SK-N-SH (cell line): ENCODE measurements at regions not wholly inside any gene's neighbourhood (a gene's known extent, or its start where the extent isn't known, plus 50 kb on each side); places are given as distances from the start of the nearest gene placed in this dataset.

Experiments
- CTCF ChIA-PET: fragments of 300-600, 350-600 bp; formaldehyde crosslinking; extraction: SDS; loops from one replicate; lab custom pipeline; 2021; lab: Yijun Ruan, JAX
- POLR2A ChIA-PET: fragments of 350-600 bp; sonication (Branson Sonifier 250); formaldehyde crosslinking; extraction: SDS; loops from one replicate; lab custom pipeline; 2020; ENCODE audit warnings: antibody characterized with exemption, inconsistent platforms; lab: Yijun Ruan, JAX
- DNase-seq: peaks from one replicate; pipeline ENCODE4 v3.0.0; 2012
- H2AFZ ChIP-seq: fragments of 200-600 bp; sonication (generic); 2 replicates; pipeline ENCODE4 v1.8.1; 2016; ENCODE audit warnings: antibody characterized with exemption, mild to moderate bottlenecking, low read depth
- H3F3A ChIP-seq: fragments of 200-600 bp; sonication (generic); replicated peaks from 2 replicates; pipeline ENCODE3; 2016; ENCODE audit warnings: antibody characterized with exemption, mild to moderate bottlenecking; ENCODE audit not compliant: insufficient read depth
- H3K27ac ChIP-seq, 2 experiments: fragments of 200-500 bp in 1 of 2; fragments of 200-600 bp in 1 of 2; sonication (Bioruptor generic) in 1 of 2; sonication (generic), shearing (Covaris generic) in 1 of 2; 2 replicates each; pipeline versions ENCODE4 v1.5.1 to v1.6.1; 2014 to 2016; ENCODE audit warnings: low read depth in 2 of 2, inconsistent platforms in 1 of 2, low read length in 1 of 2, mild to moderate bottlenecking in 1 of 2, mixed read lengths in 1 of 2
- H3K27me3 ChIP-seq: fragments of 200-600 bp; sonication (generic), shearing (Covaris generic); 2 replicates; pipeline ENCODE4 v1.6.1; 2016; ENCODE audit warnings: mixed run types; ENCODE audit not compliant: insufficient read depth
- H3K36me3 ChIP-seq, 2 experiments: fragments of 200-500 bp in 1 of 2; fragments of 200-600 bp in 1 of 2; sonication (Bioruptor generic) in 1 of 2; sonication (generic) in 1 of 2; replicated peaks in 1 of 2; 2 replicates each; pipeline versions ENCODE3 to v1.5.1; 2014 to 2016; ENCODE audit warnings: low read length in 1 of 2, mild to moderate bottlenecking in 1 of 2; ENCODE audit not compliant: insufficient read depth in 2 of 2, control insufficient read depth in 1 of 2
- H3K4me1 ChIP-seq, 2 experiments: fragments of 200-500 bp in 1 of 2; fragments of 200-600 bp in 1 of 2; sonication (Bioruptor generic) in 1 of 2; sonication (generic), shearing (Covaris generic) in 1 of 2; 2 replicates each; pipeline versions ENCODE4 v1.5.1 to v1.6.1; 2014 to 2016; ENCODE audit warnings: low read depth in 1 of 2, low read length in 1 of 2, mixed run types in 1 of 2; ENCODE audit not compliant: insufficient read depth in 2 of 2, control insufficient read depth in 1 of 2
- H3K4me2 ChIP-seq: fragments of 200-600 bp; sonication (generic), shearing (Covaris generic); 2 replicates; pipeline ENCODE4 v1.6.1; 2017; ENCODE audit warnings: mixed run types
- H3K4me3 ChIP-seq, 2 experiments: fragments of 200-500 bp in 1 of 2; fragments of 200-600 bp in 1 of 2; sonication (Bioruptor generic) in 1 of 2; sonication (generic), shearing (Covaris generic) in 1 of 2; 2 replicates each; pipeline versions ENCODE4 v1.5.1 to v1.8.1; 2014 to 2016; ENCODE audit warnings: low read depth in 2 of 2, inconsistent platforms in 1 of 2, low read length in 1 of 2, mild to moderate bottlenecking in 1 of 2, mixed read lengths in 1 of 2, moderate library complexity in 1 of 2
- H3K79me2 ChIP-seq: fragments of 200-600 bp; sonication (generic); 2 replicates; pipeline ENCODE4 v1.8.1; 2017; ENCODE audit warnings: mild to moderate bottlenecking; ENCODE audit not compliant: insufficient read depth
- H3K9ac ChIP-seq: fragments of 200-600 bp; sonication (generic); 2 replicates; pipeline ENCODE4 v1.6.1; 2017; ENCODE audit warnings: mixed run types
- H3K9me2 ChIP-seq: fragments of 200-600 bp; sonication (generic); 2 replicates; pipeline ENCODE4 v1.6.1; 2017; ENCODE audit warnings: mixed run types
- H3K9me3 ChIP-seq: fragments of 200-600 bp; sonication (generic); 2 replicates; pipeline ENCODE4 v1.6.1; 2017; ENCODE audit warnings: mixed run types, mild to moderate bottlenecking, moderate library complexity
- H4K20me1 ChIP-seq: fragments of 200-600 bp; sonication (generic); 2 replicates; pipeline ENCODE4 v1.6.1; 2017; ENCODE audit warnings: mild to moderate bottlenecking, mixed run types; ENCODE audit not compliant: insufficient read depth
- FOXJ3 ChIP-seq: sonication (generic); formaldehyde crosslinking; IDR thresholded peaks from 2 replicates; pipeline ENCODE4 v1.5.1; 2020; ENCODE audit warnings: mild to moderate bottlenecking, missing genetic modification reagents
- JUND ChIP-seq: IDR thresholded peaks from 2 replicates; pipeline ENCODE4 v1.4.0; 2012
- POLR2AphosphoS5 ChIP-seq: IDR thresholded peaks from 2 replicates; pipeline ENCODE4 v1.6.1; 2012; ENCODE audit warnings: low read depth, low read length
- RAD21 ChIP-seq: IDR thresholded peaks from 2 replicates; pipeline ENCODE4 v1.6.1; 2012; ENCODE audit warnings: mild to moderate bottlenecking, low read length
- RXRA ChIP-seq: IDR thresholded peaks from 2 replicates; pipeline ENCODE4 v1.4.0; 2012; ENCODE audit warnings: low read depth, mild to moderate bottlenecking, borderline replicate concordance
- SIN3A ChIP-seq: IDR thresholded peaks from 2 replicates; pipeline ENCODE4 v1.6.1; 2012; ENCODE audit warnings: low read depth, mild to moderate bottlenecking, low read length, moderate library complexity, borderline replicate concordance
- TAF1 ChIP-seq: IDR thresholded peaks from 2 replicates; pipeline ENCODE4 v1.6.1; 2012; ENCODE audit warnings: low read depth, mild to moderate bottlenecking, low read length, moderate library complexity, borderline replicate concordance
- WGBS: methylation state at CpG from one replicate; pipeline ENCODE4 v1.1.6; 2017; ENCODE audit warnings: low lambda C conversion rate; 5-methylcytosine and 5-hydroxymethylcytosine counted together
- TF ChIP-seq, protein P1 (sequence below): IDR thresholded peaks from 2 replicates; pipeline ENCODE4 v1.6.1; 2012; ENCODE audit warnings: mild to moderate bottlenecking, low read depth, low read length, moderate library complexity
- TF ChIP-seq, protein P2 (sequence below): fragments of 200-600 bp; sonication (generic); IDR thresholded peaks from 2 replicates; pipeline ENCODE4 v1.6.1; 2017; ENCODE audit warnings: antibody characterized with exemption, mild to moderate bottlenecking, moderate library complexity
- TF ChIP-seq, protein P3 (sequence below): IDR thresholded peaks from 2 replicates; pipeline ENCODE4; 2012
- TF ChIP-seq, protein P4 (sequence below): fragments of 150-350 bp; IDR thresholded peaks from 2 replicates; pipeline ENCODE4 v1.6.1; 2017; ENCODE audit warnings: antibody characterized with exemption, low read length, low read depth, borderline replicate concordance
- TF ChIP-seq, protein P5 (sequence below): IDR thresholded peaks from 2 replicates; pipeline ENCODE4 v1.4.0; 2012; ENCODE audit warnings: low read depth, borderline replicate concordance

DNA sequence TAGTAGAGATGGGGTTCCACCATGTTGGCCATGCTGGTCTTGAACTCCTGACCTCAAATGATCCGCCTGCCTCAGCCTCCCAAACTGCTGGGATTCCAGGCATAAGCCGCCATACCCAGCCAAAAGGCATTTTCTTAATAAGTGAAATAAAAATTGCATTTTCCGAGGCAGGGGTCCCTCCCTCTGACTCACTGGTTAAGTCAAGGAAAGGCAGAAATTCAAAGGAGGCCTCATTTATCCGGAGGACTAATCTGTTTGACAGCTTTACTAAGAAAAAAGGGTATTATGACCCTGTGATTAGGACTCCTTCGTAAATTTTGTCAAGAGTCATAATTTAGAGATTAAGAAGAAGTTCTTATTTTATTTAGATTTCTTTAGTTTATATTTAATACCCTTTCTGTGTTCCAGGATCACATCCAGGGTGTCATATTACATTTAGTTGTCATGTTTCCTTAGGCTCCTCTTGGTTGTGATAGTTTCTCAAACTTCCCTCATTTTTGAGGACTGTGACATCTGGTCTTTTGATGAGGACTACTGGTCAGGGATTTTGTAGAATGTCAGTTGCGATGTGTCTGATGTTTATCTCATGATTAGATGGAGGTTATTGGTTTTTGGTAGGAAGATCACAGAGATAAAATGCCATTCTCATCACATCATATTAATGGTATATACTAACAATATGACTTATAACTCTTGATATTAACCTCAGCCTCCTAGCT, 753.7 kb upstream of the AMOT start (continued):
- TF ChIP-seq, protein P1, sequence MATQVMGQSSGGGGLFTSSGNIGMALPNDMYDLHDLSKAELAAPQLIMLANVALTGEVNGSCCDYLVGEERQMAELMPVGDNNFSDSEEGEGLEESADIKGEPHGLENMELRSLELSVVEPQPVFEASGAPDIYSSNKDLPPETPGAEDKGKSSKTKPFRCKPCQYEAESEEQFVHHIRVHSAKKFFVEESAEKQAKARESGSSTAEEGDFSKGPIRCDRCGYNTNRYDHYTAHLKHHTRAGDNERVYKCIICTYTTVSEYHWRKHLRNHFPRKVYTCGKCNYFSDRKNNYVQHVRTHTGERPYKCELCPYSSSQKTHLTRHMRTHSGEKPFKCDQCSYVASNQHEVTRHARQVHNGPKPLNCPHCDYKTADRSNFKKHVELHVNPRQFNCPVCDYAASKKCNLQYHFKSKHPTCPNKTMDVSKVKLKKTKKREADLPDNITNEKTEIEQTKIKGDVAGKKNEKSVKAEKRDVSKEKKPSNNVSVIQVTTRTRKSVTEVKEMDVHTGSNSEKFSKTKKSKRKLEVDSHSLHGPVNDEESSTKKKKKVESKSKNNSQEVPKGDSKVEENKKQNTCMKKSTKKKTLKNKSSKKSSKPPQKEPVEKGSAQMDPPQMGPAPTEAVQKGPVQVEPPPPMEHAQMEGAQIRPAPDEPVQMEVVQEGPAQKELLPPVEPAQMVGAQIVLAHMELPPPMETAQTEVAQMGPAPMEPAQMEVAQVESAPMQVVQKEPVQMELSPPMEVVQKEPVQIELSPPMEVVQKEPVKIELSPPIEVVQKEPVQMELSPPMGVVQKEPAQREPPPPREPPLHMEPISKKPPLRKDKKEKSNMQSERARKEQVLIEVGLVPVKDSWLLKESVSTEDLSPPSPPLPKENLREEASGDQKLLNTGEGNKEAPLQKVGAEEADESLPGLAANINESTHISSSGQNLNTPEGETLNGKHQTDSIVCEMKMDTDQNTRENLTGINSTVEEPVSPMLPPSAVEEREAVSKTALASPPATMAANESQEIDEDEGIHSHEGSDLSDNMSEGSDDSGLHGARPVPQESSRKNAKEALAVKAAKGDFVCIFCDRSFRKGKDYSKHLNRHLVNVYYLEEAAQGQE, result no peak

DNA sequence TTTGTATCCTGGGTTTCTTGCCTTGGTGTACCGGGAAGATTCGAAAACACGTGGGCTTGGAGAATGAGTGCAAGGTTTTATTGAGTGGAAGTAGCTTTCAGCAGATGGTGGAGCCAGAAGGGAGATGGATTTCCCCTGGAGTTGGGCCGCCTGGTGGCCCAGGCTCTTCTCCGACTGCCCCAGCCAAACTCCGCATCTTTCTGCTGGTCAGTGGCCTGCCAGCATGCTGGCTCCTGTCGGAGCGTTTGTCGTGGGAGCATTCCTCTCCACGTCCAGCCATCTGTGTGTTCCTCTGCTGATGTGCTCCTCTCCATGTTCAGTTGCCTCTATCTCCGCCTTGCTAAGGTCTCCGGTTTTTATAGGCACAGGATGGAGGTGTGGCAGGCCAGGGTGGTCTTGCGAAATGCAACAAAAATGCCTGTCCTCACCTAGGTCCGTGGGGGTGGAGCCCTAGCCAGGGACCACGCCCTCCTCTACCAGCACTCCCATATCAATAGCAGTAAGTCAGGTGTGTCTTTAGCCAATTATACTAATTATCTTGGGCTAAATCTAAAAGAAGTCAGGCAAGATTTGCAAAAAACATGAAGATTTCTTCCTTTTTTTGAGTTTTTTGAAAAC, 745.8 kb upstream of the AMOT start:
- H3K4me2 ChIP-seq, result no peak overlapping the region
- no peaks in the 10 kb centered on the region for H3F3A ChIP-seq
- H3K9me3 ChIP-seq, result no peaks in the 10 kb centered on the region
- no peak overlapping the region for H3K27ac ChIP-seq
- CTCF ChIA-PET, result no interaction called here
- H2AFZ ChIP-seq, result no peak overlapping the region
- no peak overlapping the region for H3K9ac ChIP-seq
- H3K9me2 ChIP-seq, result no peaks in the 10 kb centered on the region
- no peak overlapping the region for H3K4me3 ChIP-seq
- POLR2A ChIA-PET, result no interaction called here
- H3K4me1 ChIP-seq, result no peaks in the 10 kb centered on the region
- H4K20me1 ChIP-seq, result no peaks in the 10 kb centered on the region
- H3K27me3 ChIP-seq, result no peaks in the 10 kb centered on the region
- TF ChIP-seq RXRA (no peak), JUND (no peak), TAF1 (no peak)
- TF ChIP-seq, protein P2, sequence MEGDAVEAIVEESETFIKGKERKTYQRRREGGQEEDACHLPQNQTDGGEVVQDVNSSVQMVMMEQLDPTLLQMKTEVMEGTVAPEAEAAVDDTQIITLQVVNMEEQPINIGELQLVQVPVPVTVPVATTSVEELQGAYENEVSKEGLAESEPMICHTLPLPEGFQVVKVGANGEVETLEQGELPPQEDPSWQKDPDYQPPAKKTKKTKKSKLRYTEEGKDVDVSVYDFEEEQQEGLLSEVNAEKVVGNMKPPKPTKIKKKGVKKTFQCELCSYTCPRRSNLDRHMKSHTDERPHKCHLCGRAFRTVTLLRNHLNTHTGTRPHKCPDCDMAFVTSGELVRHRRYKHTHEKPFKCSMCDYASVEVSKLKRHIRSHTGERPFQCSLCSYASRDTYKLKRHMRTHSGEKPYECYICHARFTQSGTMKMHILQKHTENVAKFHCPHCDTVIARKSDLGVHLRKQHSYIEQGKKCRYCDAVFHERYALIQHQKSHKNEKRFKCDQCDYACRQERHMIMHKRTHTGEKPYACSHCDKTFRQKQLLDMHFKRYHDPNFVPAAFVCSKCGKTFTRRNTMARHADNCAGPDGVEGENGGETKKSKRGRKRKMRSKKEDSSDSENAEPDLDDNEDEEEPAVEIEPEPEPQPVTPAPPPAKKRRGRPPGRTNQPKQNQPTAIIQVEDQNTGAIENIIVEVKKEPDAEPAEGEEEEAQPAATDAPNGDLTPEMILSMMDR, result no peak
- no peaks in the 10 kb centered on the region for H3K79me2 ChIP-seq
- WGBS, result 50% methylated on average over 13 of the region's 15 CpGs
- DNase-seq, result no peak
- no peaks in the 10 kb centered on the region for H3K36me3 ChIP-seq

DNA sequence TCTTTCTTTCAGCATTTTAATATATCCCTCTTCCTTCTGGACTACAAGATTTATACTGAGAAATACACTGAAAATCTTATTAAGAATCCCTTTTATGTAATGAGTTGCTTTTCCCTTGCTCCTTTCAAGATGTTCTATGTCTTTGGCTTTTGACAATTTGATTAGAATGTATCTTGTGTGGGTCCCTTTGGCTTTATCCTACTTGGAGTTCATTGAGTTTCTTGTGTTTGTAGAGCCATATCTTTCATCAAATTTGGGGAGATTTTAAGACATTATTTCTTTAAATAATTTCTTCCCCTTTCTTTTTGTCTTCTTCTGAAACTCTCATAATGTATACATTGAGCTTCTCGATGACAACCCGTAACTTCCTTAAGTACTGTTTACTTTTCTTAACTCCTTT, 739.9 kb upstream of the AMOT start:
- DNase-seq, result no peak
- no peaks in the 10 kb centered on the region for H3K9me2 ChIP-seq
- no peak overlapping the region for H3K4me3 ChIP-seq
- H2AFZ ChIP-seq, result no peak overlapping the region
- no peaks in the 10 kb centered on the region for H3K9me3 ChIP-seq
- WGBS, result 37% methylated on average over 2 of the region's 2 CpGs
- H3K27ac ChIP-seq, result no peak overlapping the region
- no peaks in the 10 kb centered on the region for H3K36me3 ChIP-seq
- H3K9ac ChIP-seq, result no peak overlapping the region
- POLR2A ChIA-PET, result no interaction called here
- no peaks in the 10 kb centered on the region for H3K4me1 ChIP-seq
- CTCF ChIA-PET, result no interaction called here
- no peaks in the 10 kb centered on the region for H3F3A ChIP-seq
- H4K20me1 ChIP-seq, result no peaks in the 10 kb centered on the region
- no peak overlapping the region for H3K4me2 ChIP-seq
- no peaks in the 10 kb centered on the region for H3K27me3 ChIP-seq
- no peaks in the 10 kb centered on the region for H3K79me2 ChIP-seq
- no peak for TF ChIP-seq RXRA
- TF ChIP-seq, protein P3, sequence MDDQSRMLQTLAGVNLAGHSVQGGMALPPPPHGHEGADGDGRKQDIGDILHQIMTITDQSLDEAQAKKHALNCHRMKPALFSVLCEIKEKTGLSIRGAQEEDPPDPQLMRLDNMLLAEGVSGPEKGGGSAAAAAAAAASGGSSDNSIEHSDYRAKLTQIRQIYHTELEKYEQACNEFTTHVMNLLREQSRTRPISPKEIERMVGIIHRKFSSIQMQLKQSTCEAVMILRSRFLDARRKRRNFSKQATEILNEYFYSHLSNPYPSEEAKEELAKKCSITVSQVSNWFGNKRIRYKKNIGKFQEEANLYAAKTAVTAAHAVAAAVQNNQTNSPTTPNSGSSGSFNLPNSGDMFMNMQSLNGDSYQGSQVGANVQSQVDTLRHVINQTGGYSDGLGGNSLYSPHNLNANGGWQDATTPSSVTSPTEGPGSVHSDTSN, result no peak
- no peak for TF ChIP-seq SIN3A
- TF ChIP-seq, protein P4, sequence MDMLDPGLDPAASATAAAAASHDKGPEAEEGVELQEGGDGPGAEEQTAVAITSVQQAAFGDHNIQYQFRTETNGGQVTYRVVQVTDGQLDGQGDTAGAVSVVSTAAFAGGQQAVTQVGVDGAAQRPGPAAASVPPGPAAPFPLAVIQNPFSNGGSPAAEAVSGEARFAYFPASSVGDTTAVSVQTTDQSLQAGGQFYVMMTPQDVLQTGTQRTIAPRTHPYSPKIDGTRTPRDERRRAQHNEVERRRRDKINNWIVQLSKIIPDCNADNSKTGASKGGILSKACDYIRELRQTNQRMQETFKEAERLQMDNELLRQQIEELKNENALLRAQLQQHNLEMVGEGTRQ, result no peak
- TF ChIP-seq, protein P5, sequence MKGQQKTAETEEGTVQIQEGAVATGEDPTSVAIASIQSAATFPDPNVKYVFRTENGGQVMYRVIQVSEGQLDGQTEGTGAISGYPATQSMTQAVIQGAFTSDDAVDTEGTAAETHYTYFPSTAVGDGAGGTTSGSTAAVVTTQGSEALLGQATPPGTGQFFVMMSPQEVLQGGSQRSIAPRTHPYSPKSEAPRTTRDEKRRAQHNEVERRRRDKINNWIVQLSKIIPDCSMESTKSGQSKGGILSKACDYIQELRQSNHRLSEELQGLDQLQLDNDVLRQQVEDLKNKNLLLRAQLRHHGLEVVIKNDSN, result no peak
- TF ChIP-seq, protein P2, result no peak
- TF ChIP-seq POLR2AphosphoS5, result no peak
- TF ChIP-seq RAD21, result no peak
- TF ChIP-seq TAF1, result no peak
- no peak for TF ChIP-seq FOXJ3
